ENCODE measurements at regions not wholly inside any gene's neighbourhood (a gene's known extent, or its start where the extent isn't known, plus 50 kb on each side); places are given as distances from the start of the nearest gene placed in this dataset.
"Not testable (repeated sequence)": the region's sequence is repeated elsewhere in the genome, so short reads cannot be mapped to it uniquely, and the experiment has no call there.

- no peak overlapping the region for H3K27ac Mint-ChIP-seq
- ChIA-PET CTCF (no interaction called here), POLR2A (no interaction called here)
- H3K4me1 ChIP-seq (ENCODE audit: insufficient read depth, low read length), result no peaks in the 10 kb centered on the region
- no peak for TF ChIP-seq CTCF (IDR thresholded peaks at IDR 0.05)
- H3K4me1 Mint-ChIP-seq (ENCODE audit: low read depth), result no peaks in the 10 kb centered on the region
- intact Hi-C loops (cut with DNase I, micrococcal nuclease), result no loop called here
- H3K27me3 Mint-ChIP-seq, result no peaks in the 10 kb centered on the region
- H3K36me3 ChIP-seq (ENCODE audit: insufficient read depth, low read length), result no peaks in the 10 kb centered on the region
- H3K36me3 Mint-ChIP-seq (ENCODE audit: low read depth), result no peaks in the 10 kb centered on the region
- no peaks in the 10 kb centered on the region for H3K27me3 ChIP-seq (ENCODE audit: control insufficient read depth in 1 of 2, insufficient read depth in 2 of 2, low read length in 2 of 2)
- H3K9me3 Mint-ChIP-seq, result no peaks in the 10 kb centered on the region
- H3K4me3 ChIP-seq (ENCODE audit: low read length), result no peak overlapping the region
- H3K9me3 ChIP-seq (ENCODE audit: control insufficient read depth in 1 of 2, insufficient read depth in 1 of 2, low read length in 2 of 2), result no peaks in the 10 kb centered on the region
- DNase-seq (no peak), ATAC-seq (ENCODE audit: poor library complexity) (no peak)
- no peak overlapping the region for H3K27ac ChIP-seq (ENCODE audit: low read depth in 1 of 2, low read length in 2 of 2)
- H3K4me3 Mint-ChIP-seq, result no peak overlapping the region
Measured at GRCh38 chr5:157965040-157965678, 106.2 kb upstream of the CLINT1 start.

- Mint-ChIP-seq H3K36me3 (ENCODE audit: low read depth) (no peaks in the 10 kb centered on the region), H3K27ac (no peak overlapping the region), H3K4me3 (no peak overlapping the region), H3K4me1 (ENCODE audit: low read depth) (no peaks in the 10 kb centered on the region), H3K27me3 (no peaks in the 10 kb centered on the region), H3K9me3 (no peaks in the 10 kb centered on the region)
- ChIA-PET POLR2A (no interaction called here), CTCF (interaction anchor here (1.1 kb wide), 1 partner anchor 15 kb away, joined by 3 read pairs; no protein-coding TSS in a partner anchor)
- DNase-seq, result no peak
- Histone ChIP-seq H3K9me3 (ENCODE audit: control insufficient read depth in 1 of 2, insufficient read depth in 1 of 2, low read length in 2 of 2) (no peaks in the 10 kb centered on the region), H3K4me3 (ENCODE audit: low read length) (no peak overlapping the region), H3K36me3 (ENCODE audit: insufficient read depth, low read length) (no peaks in the 10 kb centered on the region), H3K27me3 (ENCODE audit: control insufficient read depth in 1 of 2, insufficient read depth in 2 of 2, low read length in 2 of 2) (no peaks in the 10 kb centered on the region), H3K4me1 (ENCODE audit: insufficient read depth, low read length) (no peaks in the 10 kb centered on the region), H3K27ac (ENCODE audit: low read depth in 1 of 2, low read length in 2 of 2) (no peak overlapping the region)
- no peak for ATAC-seq (ENCODE audit: poor library complexity)
- intact Hi-C loops (cut with DNase I, micrococcal nuclease), result no loop called here
- TF ChIP-seq CTCF (IDR thresholded peaks at IDR 0.05), result no peak
Measured at GRCh38 chr5:157963761-157964160, 104.8 kb upstream of the CLINT1 start.

GRCh38 chr5:157963244-157963643, 104.3 kb upstream of the CLINT1 start:
- intact Hi-C loops (cut with DNase I, micrococcal nuclease), result no loop called here
- TF ChIP-seq CTCF (IDR thresholded peaks at IDR 0.05), result no peak
- Histone ChIP-seq H3K9me3 (ENCODE audit: control insufficient read depth in 1 of 2, insufficient read depth in 1 of 2, low read length in 2 of 2) (no peaks in the 10 kb centered on the region), H3K27me3 (ENCODE audit: control insufficient read depth in 1 of 2, insufficient read depth in 2 of 2, low read length in 2 of 2) (no peaks in the 10 kb centered on the region), H3K36me3 (ENCODE audit: insufficient read depth, low read length) (no peaks in the 10 kb centered on the region), H3K4me3 (ENCODE audit: low read length) (no peak overlapping the region), H3K27ac (ENCODE audit: low read depth in 1 of 2, low read length in 2 of 2) (no peak overlapping the region), H3K4me1 (ENCODE audit: insufficient read depth, low read length) (no peaks in the 10 kb centered on the region)
- Mint-ChIP-seq H3K36me3 (ENCODE audit: low read depth) (no peaks in the 10 kb centered on the region), H3K4me3 (no peak overlapping the region), H3K27me3 (no peaks in the 10 kb centered on the region), H3K27ac (no peak overlapping the region), H3K9me3 (no peaks in the 10 kb centered on the region), H3K4me1 (ENCODE audit: low read depth) (no peaks in the 10 kb centered on the region)
- DNase-seq (no peak), ATAC-seq (ENCODE audit: poor library complexity) (no peak)
- ChIA-PET POLR2A (no interaction called here), CTCF (interaction anchor here (1.1 kb wide), 1 partner anchor 14 kb away, joined by 3 read pairs; no protein-coding TSS in a partner anchor)

- H3K9me3 ChIP-seq (ENCODE audit: control insufficient read depth in 1 of 2, insufficient read depth in 1 of 2, low read length in 2 of 2); POLR2A ChIA-PET; H3K27me3 Mint-ChIP-seq; H3K4me3 ChIP-seq (ENCODE audit: low read length); DNase-seq; H3K4me3 Mint-ChIP-seq; ATAC-seq (ENCODE audit: poor library complexity); H3K4me1 Mint-ChIP-seq (ENCODE audit: low read depth); H3K36me3 Mint-ChIP-seq (ENCODE audit: low read depth); H3K27ac Mint-ChIP-seq; H3K27me3 ChIP-seq (ENCODE audit: control insufficient read depth in 1 of 2, insufficient read depth in 2 of 2, low read length in 2 of 2); H3K27ac ChIP-seq (ENCODE audit: low read depth in 1 of 2, low read length in 2 of 2); H3K36me3 ChIP-seq (ENCODE audit: insufficient read depth, low read length); H3K9me3 Mint-ChIP-seq; H3K4me1 ChIP-seq (ENCODE audit: insufficient read depth, low read length); intact Hi-C loops (cut with DNase I, micrococcal nuclease): not testable (repeated sequence)
- CTCF ChIA-PET, result interaction anchor here (1.1 kb wide), 1 partner anchor 14 kb away, joined by 3 read pairs; no protein-coding TSS in a partner anchor
Measured at GRCh38 chr5:157962686-157963085, 103.7 kb upstream of the CLINT1 start.

All from CD4-positive, alpha-beta T cell (primary cell).